Hepatocyte (in vitro differentiated cells): ENCODE measurements at regions not wholly inside any gene's neighbourhood (a gene's known extent, or its start where the extent isn't known, plus 50 kb on each side); places are given as distances from the start of the nearest gene placed in this dataset.

Experiments used
- EZH2phosphoT487 ChIP-seq: fragments of 200-600 bp; sonication (generic); IDR thresholded peaks from one replicate; pipeline ENCODE4 v1.6.1; 2018; ENCODE audit warnings: antibody characterized with exemption, mild to moderate bottlenecking, low read depth, moderate library complexity; ENCODE audit not compliant: unreplicated experiment, severe bottlenecking
- TF ChIP-seq, protein P1 (sequence below): fragments of 200-600 bp; sonication (generic); IDR thresholded peaks from 2 replicates; pipeline ENCODE4 v1.5.1; 2016; ENCODE audit warnings: antibody characterized with exemption, mild to moderate bottlenecking; ENCODE audit not compliant: poor library complexity

GRCh38 chr20:58043236-58044140, 185.0 kb downstream of the ANKRD60 start:
- TF ChIP-seq, protein P1, sequence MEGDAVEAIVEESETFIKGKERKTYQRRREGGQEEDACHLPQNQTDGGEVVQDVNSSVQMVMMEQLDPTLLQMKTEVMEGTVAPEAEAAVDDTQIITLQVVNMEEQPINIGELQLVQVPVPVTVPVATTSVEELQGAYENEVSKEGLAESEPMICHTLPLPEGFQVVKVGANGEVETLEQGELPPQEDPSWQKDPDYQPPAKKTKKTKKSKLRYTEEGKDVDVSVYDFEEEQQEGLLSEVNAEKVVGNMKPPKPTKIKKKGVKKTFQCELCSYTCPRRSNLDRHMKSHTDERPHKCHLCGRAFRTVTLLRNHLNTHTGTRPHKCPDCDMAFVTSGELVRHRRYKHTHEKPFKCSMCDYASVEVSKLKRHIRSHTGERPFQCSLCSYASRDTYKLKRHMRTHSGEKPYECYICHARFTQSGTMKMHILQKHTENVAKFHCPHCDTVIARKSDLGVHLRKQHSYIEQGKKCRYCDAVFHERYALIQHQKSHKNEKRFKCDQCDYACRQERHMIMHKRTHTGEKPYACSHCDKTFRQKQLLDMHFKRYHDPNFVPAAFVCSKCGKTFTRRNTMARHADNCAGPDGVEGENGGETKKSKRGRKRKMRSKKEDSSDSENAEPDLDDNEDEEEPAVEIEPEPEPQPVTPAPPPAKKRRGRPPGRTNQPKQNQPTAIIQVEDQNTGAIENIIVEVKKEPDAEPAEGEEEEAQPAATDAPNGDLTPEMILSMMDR, result no peak
- TF ChIP-seq EZH2phosphoT487, result no peak
